AML-193 (cell line): ENCODE measurements at regions not wholly inside any gene's neighbourhood (a gene's known extent, or its start where the extent isn't known, plus 50 kb on each side); places are given as distances from the start of the nearest gene placed in this dataset.
"Not testable (repeated sequence)": the region's sequence is repeated elsewhere in the genome, so short reads cannot be mapped to it uniquely, and the experiment has no call there.

Source experiments
- DNase-seq, 2 experiments: peaks; one replicate each; lab custom pipeline; 2025; lab: John Stamatoyannopoulos, UW

DNA sequence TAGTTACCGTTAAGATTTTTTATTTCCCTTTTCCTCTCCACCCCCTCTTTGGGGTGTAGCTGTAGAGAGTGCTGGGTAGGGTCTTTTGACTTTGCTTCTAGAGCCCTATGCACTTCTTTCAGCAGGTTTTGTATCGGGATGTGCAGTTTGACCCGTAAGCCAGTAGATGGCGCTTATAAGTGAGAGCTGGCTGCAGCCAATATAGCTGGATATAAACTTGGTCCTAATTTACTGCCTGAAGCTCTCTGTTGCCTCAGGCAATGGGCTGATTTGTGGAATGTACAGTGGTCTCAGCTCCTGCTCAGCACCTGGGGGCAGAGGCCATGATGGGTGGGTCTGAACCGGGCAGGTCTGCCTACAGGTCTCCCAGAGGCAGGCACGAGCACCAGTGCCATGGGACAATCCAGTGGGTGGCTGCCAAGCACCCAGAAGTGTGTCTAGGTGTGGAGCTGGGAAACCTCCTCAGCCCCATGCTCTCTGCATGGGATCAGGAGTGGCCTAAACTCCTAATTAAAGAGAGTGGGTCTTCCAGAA lies 146.5 kb downstream of the SPANXN1 start:
- peak in 1 of 2 experiments; percentile 2 for DNase-seq

DNA sequence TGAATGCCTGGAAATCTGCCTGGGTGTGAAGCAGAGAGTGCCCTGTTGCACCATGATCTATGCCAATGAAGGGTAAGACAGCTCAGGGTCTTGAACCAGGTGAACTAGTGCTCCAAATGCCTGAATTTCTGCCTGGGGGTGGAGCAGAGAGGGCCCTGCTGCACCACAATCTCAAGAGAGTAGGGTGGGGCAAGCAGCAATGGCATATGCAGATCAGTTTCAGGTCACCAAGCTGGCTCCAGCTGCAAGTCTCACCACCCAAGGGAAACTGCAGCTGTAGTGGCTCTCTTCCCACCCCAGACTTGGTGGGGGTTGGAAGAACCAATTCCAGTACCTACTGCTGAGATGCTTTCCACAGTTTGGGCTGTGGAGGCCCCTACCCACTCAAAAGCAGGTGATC lies 147.0 kb downstream of the SPANXN1 start:
- DNase-seq = no peak

DNA sequence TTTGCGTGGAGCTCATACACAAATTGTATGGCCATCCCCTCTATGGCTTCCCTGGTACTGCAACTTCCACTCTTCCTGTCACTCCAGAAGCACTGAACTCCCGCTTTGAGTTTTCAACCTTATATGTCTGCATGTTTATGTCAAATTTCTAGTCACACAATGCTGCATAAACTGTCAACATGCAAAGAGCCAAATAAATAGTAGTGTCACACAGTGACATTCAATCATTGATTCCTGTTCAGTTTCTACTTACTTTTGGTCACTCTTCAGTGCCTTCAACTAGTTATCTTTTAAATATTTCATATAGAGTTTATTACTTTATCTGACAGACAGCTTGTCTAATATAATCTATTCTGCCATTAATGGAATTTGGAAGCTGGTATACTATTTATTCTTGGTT lies 149.3 kb downstream of the SPANXN1 start:
- DNase-seq = no peak

DNA sequence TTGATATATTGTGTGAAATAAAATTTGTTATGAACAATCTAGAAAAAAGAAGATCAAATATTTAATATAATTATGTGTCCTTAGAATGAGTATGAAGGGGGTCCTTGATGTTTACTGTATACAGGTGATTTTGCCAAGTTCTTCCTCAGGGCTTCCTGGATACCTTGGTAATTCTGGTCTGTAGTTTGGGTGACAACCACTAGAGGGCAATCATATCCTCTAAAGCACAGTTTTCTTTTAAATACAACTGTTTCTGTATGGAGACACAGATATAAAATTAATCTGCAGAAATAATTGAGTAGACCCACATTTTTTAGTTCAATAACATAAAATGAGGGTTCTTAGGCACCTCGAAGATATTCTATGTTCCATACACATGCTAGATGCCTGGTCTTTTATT lies 157.7 kb downstream of the SPANXN1 start:
- peak; percentile 3 to 9 for DNase-seq

DNA sequence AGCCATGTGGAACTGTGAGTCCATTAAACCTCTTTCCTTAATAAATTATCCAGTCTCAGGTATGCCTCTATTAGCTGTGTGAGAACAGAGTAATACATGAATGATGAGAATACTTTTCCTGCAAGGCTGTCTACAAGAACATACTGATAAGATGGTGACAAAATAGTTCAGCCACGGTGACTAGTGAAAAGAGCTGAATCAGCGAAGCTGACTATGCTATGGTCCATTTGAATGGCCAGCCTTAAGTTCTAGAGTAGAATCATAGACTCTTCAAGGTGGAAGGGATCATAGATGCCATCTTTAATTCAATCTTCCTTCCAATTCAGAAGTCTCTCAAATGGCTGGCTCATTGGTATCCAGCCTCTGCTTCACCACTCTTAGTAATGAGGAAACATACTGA lies 163.3 kb downstream of the SPANXN1 start:
- DNase-seq = no peak

DNA sequence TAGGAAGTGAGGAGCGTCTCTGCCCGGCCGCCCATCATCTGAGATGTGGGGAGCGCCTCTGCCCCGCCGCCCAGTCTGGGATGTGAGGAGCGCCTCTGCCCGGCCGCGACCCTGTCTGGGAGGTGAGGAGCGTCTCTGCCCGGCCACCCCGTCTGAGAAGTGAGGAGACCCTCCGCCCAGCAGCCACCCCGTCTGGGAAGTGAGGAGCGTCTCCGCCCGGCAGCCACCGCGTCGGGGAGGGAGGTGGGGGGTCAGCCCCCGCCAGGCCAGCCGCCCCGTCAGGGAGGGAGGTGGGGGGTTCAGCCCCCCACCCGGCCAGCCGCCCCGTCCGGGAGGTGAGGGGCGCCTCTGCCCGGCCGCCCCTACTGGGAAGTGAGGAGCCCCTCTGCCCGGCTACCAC lies 188.9 kb downstream of the SPANXN1 start:
- not testable (repeated sequence) for DNase-seq

DNA sequence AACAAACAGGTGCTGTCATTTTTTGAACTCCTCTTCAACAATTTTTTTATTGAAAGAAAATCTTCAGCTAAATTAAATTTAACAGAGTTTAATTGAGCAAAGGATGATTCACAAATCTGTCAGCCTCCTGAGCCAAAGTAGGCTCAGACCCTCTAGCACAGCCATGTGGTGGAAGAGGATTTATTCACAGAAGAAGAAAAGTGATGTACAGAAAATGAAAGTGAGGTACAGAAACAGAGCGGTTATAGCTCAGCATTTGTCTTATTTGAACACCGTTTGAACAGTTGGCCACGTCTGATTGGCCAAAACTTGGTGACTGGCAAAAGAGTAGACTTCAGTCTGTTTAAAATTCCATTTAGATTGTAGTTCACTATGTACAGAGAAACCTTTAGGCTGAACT lies 217.3 kb downstream of the SPANXN1 start:
- no peak for DNase-seq

DNA sequence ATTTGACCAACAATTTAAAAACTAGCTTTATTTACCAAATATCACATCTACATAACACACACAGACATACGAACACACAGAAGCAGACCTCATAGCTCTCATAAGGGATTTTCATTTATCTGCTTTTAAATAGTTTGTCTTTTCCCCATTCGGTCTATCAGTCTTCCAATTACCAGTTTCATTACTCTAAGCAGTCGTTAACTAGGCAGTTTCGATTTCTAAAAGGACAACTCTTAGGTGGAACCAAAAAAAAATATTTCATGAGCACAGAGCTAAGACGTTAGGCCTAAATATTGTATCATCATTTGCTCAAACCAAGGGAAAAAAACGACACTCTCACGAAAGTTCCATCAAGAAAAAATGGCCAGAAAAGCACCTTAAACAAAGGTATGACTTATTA lies 228.4 kb downstream of the SPANXN1 start:
- DNase-seq = no peak

DNA sequence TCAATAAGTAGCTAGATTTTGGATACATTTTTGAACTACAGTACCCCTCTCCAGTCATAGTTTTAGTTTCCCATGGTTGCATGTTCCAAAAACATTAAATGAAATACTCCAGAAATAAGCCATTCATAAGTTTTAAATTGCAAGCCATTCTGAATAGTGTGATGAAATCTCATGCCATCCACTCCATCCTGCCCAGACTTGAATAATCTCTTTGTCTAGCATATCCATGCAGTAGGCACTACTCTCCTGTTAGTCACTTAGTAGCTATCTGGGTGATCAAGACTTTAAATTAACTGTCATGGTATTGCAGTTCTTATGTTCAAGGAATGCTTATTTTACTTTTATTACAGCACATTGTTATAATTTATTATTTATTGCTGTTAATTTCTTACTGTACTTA lies 237.4 kb downstream of the SPANXN1 start:
- no peak for DNase-seq

DNA sequence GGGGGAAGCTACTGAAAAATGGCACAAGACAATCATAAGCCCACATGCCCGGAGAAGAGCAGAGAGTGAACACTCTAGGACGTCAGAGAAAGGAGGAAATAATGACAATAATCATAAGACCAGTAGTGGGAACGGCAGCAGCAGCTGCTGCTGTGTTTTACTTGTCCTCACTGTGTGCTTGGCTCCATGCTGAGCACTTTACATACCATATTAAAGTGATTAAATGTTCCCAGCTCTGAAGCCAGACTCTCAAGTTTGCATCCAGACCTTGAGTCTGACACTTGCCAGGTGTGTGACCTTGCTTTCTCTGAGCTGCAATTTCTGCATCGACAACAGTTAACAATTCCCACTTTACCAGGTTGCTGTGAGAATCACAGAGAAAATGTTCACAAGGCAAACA lies 255.4 kb downstream of the SPANXN1 start:
- DNase-seq = no peak

DNA sequence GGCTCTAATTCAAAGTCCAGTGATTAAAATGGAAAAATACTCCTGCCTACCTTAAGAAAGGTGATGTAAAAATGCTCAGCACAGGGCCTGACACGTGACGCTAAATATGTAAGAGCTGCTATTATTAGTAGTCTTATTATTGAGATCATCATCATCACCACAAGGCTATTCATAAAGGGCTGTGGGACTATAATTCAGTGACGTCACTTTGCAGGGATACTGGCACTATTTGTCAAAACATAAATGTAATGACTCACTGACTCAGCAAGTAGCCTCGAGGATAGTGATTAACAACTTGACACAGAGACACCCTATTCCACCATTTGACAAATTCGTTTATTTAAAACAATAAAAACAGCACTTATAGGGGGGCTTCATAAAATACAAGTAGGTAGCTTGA lies 258.9 kb downstream of the SPANXN1 start:
- DNase-seq = no peak

DNA sequence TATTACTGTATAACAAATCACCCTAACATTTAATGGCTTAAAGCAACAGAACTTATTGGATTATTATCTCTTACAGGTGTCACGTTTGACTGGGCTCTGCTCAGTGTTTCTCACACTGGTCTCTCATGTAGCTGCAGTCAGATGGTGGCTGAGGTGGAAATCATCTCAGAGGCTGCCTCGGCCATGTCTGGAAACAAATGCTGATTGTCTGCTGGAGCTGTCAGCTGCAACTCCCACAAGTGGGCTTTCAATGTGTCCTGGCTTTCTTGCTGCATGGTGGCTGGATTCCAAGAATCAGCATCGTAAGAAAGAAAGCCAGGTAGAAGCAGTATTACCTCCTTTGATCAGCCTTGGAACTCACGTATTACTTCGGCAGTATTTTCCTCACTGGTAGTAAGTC lies 277.6 kb downstream of the SPANXN1 start:
- no peak for DNase-seq

DNA sequence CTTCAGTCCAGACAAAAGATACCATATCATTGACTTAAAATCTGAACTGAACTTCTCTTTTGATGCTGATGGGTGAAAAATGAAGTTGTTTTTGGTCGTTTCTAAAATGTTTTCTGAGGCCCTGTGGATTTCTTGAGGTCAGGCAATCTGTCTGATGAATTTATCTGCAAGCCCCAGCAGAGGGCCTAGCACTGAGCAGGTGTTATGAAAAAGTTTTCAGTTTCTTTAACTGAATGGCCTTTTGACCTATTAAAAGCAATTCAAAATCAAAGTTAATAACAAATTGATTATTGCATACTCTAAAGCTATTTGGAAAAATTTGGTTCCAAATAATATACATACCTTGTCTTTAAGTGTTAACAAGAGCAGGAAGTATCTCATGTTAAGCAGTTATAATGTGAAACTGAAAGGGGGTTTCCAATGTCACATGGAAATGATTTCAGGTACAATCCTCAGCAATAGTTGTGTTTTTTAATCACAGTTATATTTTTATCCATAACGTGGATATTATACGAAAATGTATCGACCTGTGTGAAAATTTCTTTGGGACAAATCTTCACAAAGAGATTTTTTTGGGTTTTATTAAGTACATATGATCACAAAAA lies 285.0 kb downstream of the SPANXN1 start:
- no peak for DNase-seq

DNA sequence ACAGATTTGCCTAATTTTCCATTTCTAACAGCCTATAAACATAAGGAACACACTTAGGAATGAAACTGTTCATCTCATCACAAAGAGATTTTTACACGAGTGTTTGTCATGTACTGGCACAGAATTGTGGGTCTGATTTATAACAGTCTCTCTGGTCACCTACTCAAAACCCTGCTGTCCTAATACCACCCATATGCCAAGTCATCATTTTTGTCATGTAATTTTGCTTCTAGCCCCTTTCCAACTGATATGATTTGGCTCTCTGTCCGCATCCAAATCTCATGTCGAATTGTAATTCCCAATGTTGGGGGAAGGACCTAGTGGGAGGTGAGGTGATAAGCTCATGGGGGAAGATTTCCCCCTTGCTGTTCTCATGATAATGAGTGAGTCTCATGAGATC lies 284.1 kb upstream of the SLITRK2 start:
- no peak for DNase-seq

DNA sequence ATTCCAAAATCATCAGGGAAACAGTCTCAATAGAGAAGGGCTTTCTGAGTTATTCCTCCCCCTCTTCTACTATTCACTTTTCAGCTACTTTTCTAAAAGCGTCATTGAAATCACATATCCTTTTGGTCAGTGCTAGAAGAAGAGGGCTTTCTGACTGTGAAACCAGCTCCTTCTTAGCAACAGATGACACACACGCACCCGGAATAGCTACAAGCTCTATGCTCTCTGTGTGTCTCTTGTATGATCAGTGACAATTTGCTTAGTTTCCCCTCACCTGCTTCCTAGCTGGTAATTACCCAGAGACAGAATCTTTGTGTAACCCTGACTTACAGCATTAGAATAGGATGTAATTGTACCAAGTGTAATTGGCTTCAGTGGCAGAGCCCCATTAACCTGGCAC lies 268.1 kb upstream of the SLITRK2 start:
- DNase-seq = no peak

DNA sequence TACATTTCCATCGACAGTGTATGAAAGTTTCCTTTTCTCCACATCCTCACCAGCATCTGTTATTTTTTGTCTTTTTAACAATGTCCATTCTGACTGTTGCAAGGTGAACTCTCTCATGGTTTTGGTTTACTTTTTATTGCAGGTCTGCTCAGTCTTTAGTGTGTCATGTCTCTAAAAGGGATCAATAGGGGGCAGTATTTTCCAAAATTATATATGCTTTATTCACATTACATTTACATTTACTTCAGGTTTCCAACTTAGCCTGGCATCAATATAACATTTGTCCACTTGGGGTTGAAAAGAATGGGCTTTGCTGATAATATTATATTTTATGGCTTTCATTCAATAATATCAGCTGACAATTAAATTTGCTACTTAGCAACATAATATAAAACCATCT lies 265.0 kb upstream of the SLITRK2 start:
- DNase-seq = no peak

DNA sequence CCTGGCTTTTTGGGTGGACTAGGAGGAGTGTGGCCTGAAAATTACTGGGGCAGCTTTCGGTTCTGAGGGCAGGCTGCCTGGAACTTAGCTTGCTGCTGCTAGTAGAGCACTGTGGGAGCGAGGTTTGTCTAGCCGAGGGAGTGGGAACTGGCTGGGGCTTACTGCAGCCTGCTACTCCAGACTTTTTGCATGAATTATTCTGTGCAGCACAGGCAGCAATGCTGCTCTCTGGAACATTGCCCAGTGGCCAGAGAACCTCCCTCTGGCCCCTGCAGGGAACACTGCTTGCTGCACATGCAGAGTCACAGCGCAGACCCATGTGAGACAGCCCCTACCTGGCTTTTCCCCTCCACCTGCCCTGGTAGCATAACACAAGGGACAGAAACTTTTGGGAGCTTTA lies 263.9 kb upstream of the SLITRK2 start:
- no peak for DNase-seq

DNA sequence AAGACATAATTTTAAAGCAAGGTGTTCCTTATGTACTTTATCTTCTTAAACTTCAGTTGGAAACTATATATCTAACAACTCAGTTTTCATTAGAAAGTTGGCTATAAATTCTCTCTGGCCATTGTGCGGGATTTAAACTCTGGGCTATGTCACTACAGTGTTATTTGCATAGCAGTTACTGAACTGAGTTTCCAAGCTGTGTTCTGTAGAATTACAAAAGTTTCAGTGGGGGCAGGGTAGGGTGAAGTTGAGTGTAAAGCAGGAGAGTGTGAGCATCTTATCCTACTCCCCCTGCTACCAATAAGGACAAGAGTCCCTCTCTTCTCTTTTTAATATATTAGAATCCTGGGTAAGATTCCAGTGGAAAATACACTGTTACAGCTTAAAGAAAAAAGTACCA lies 254.5 kb upstream of the SLITRK2 start:
- no peak for DNase-seq

DNA sequence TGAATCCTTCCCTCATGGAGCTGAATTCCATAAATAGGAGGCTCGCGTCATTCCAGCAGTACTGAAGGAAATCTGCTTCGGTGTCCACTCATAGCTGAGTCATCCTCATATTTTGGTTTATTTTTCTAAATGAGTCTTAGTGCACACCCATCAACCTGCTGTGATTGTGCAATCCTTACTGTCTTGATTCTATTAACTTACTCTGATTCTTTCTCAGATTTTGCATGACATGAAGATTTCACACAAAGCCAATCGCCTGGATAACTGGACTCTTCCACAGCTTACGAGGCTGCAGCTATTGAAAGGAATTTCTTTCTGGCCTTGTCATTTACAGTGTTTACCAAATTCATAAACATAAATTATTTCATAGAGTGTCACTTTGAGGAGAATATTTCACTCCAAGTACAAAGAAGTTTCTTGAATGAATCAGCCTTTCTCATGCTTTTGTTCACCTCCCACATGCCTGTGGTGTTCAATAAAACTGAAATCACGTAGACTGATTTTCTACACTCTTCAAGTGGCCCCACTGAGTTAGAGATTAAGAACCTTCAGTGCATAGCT lies 207.6 kb upstream of the SLITRK2 start:
- DNase-seq = no peak

DNA sequence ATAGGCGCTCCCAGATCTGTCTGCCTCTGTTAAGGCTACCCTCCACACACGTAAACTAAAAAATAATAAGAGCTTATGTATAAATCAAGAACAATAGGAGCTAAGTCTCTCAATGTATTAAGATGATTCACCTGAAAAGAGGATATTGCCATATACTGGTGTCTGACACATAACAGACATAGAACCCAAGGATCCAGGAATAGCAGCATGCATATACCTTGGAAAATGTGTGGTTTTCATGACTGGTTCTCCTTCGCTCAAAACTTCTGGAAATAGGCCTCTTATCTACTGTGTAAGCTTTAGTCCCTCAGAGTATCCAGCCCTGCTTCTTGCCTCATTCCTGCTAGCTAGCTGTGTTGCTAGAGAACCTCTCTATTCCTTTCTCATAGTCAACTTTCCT lies 203.7 kb upstream of the SLITRK2 start:
- no peak for DNase-seq

DNA sequence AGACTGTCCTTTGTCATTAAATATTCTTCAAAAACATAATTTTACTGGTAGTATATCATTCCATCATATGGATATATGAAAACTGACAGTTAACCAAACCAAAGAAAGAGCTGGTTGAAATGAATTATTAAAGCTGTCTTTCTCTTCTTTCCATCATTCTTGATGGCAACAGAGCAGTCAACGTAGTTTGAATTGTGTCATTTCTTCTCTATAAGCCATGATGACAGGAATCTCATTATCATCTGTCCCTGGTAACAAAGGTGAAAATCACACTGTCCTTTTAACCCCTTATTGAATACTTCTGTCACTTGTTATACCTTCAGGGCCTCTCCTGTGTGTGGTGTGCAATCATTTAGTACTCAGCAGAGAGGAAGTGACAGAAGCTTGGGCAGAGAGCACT lies 197.0 kb upstream of the SLITRK2 start:
- DNase-seq = no peak

DNA sequence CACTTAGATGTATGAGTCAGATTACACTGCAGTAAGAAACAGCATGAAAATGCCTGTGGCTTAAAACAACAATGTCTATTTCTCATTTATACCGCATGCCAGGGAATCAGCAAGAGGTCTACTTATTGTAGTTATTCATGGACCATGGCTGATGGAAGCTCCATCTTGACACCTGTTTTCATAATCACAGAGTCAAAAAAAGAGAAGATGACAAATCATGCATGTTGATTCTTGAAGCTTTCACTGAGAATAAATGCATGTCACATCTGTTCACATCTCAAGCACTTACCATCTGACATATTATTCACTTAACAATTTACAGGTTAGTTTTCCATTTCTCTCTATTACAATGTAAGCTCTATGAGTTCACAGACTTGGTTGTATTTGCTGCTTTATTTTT lies 194.2 kb upstream of the SLITRK2 start:
- no peak for DNase-seq

DNA sequence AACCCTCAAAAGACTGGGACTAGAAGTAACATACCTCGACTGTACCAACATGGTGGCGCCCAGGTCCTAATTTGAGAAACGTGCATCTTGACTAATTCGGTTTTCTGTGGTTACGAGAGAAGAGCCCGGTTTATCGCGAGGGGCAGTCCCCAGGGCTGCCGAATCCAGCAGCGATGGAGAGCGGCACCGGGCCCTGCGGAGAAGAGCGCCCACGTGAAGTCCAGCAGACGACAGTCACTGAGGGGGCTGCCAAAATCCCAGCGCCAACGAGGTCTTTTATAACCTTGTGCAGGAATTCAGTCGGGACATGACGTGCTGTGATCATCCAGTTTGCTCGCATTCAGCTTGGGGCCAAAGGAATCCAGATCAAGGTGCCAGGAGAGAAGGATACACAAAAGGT lies 187.5 kb upstream of the SLITRK2 start:
- no peak for DNase-seq

DNA sequence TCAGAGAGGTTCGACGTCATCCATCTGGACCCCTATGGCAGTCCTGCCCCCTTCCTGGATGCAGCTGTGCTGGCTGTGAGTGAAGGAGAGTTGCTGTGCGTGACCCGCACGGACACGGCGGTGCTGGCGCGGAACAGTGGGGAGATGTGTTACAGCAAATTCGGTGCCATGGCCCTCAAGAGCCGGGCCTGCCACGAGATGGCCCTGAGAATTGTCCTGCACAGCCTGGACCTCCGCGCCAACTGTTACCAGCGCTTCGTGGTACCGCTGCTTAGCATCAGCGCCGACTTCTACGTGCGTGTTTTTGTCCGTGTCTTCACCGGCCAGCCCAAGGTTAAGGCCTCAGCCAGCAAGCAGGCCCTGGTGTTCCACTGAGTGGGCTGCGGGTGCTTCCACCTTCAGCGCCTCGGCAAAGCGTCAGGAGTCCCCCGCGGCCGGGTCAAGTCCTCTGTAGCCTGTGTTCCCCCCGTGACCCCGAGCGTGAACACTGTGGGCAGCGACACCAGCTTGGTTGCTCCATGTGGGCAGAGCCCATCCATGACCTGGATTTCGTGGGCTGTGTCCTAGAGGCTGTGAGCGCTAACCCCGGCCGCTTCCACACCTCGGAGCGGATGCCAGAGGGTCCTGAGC lies 186.7 kb upstream of the SLITRK2 start:
- no peak for DNase-seq
